Smooth muscle cell (in vitro differentiated cells): ENCODE measurements at regions not wholly inside any gene's neighbourhood (a gene's known extent, or its start where the extent isn't known, plus 50 kb on each side); places are given as distances from the start of the nearest gene placed in this dataset.
A peak's percentile ranks its signal among the peaks of the same experiment; 100 is the strongest.
"Not testable (repeated sequence)": the region's sequence is repeated elsewhere in the genome, so short reads cannot be mapped to it uniquely, and the experiment has no call there.

Source experiments
- DNase-seq: peaks from one replicate; lab custom pipeline; 2025; ENCODE audit not compliant: unreplicated experiment; lab: John Stamatoyannopoulos, UW
- H2AFZ ChIP-seq: fragments of 200-600 bp; sonication (generic); 2 replicates; pipeline ENCODE4 v1.6.0; 2016; ENCODE audit warnings: antibody characterized with exemption, low read depth, mild to moderate bottlenecking
- H3F3A ChIP-seq: fragments of 200-600 bp; sonication (generic); 2 replicates; pipeline ENCODE4 v1.6.0; 2017; ENCODE audit warnings: antibody characterized with exemption, low read depth
- H3K27ac ChIP-seq: fragments of 200-600 bp; sonication (generic); 2 replicates; pipeline ENCODE4 v1.5.1; 2016; ENCODE audit warnings: low read depth, mild to moderate bottlenecking
- H3K27me3 ChIP-seq: fragments of 200-600 bp; sonication (generic); 2 replicates; pipeline ENCODE4 v1.6.1; 2016; ENCODE audit warnings: low read depth, mild to moderate bottlenecking
- H3K36me3 ChIP-seq: fragments of 200-600 bp; sonication (generic); 2 replicates; pipeline ENCODE4 v1.5.1; 2016; ENCODE audit warnings: low read depth
- H3K4me1 ChIP-seq: fragments of 200-600 bp; sonication (generic); 2 replicates; pipeline ENCODE4 v1.5.1; 2016; ENCODE audit warnings: low read depth
- H3K4me2 ChIP-seq: fragments of 200-600 bp; sonication (generic); 2 replicates; pipeline ENCODE4 v1.6.0; 2016; ENCODE audit warnings: mild to moderate bottlenecking
- H3K4me3 ChIP-seq: fragments of 200-600 bp; sonication (generic); 2 replicates; pipeline ENCODE4 v1.5.1; 2016; ENCODE audit warnings: mild to moderate bottlenecking
- H3K79me2 ChIP-seq: fragments of 200-600 bp; sonication (generic); 2 replicates; pipeline ENCODE4 v1.6.0; 2016; ENCODE audit warnings: low read depth, mild to moderate bottlenecking
- H3K9ac ChIP-seq: fragments of 200-600 bp; sonication (generic); 2 replicates; pipeline ENCODE4 v1.6.0; 2016; ENCODE audit warnings: low read depth
- H3K9me3 ChIP-seq: fragments of 200-600 bp; sonication (generic); replicated peaks from 2 replicates; pipeline ENCODE4 v1.5.1; 2016; ENCODE audit warnings: low read depth
- H4K20me1 ChIP-seq: fragments of 200-600 bp; sonication (generic); 2 replicates; pipeline ENCODE4 v1.6.0; 2016; ENCODE audit warnings: low read depth
- CTCF ChIP-seq: fragments of 200-600 bp; sonication (generic); IDR thresholded peaks from 2 replicates; pipeline ENCODE4 v1.5.1; 2017; ENCODE audit warnings: borderline replicate concordance, mild to moderate bottlenecking, antibody characterized with exemption; ENCODE audit not compliant: insufficient read depth, poor library complexity, severe bottlenecking
- WGBS: methylation state at CpG from one replicate; pipeline ENCODE4 v1.1.7; 2016; ENCODE audit warnings: low lambda C conversion rate; 5-methylcytosine and 5-hydroxymethylcytosine counted together

DNA sequence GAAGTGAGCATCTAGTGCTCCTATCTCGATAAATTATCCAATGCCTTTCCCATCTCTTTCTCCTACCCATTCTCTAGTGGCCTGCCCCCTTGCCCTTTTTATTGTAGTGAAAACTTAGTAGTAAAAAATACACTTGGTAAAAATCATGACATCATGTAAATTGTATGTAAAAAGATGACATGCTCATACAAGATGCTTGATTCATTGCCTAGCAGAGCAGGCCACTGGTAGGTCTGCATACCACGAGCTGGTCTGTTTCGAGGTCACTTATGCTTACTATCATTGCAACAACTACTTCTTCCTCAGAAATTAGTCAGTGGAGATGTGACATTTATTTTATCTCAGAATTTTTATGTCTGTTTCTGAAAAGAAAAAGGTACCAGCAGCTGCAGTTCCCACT lies 177.3 kb downstream of the C9orf152 start:
- H3F3A ChIP-seq = peaks cover 12% of the 10 kb centered on the region
- no peaks in the 10 kb centered on the region for H3K79me2 ChIP-seq
- H3K4me1 ChIP-seq = peaks cover 35% of the 10 kb centered on the region
- no peak for DNase-seq
- H3K4me3 ChIP-seq = no peak overlapping the region
- H3K9ac ChIP-seq = peak overlapping the region; percentile 30
- no peaks in the 10 kb centered on the region for H4K20me1 ChIP-seq
- no peaks in the 10 kb centered on the region for H3K9me3 ChIP-seq
- WGBS = 39% methylated on average over 3 of the region's 3 CpGs
- H3K27ac ChIP-seq = peak overlapping the region; percentile 88
- no peaks in the 10 kb centered on the region for H3K27me3 ChIP-seq
- H3K4me2 ChIP-seq = peak overlapping the region; percentile 34
- H3K36me3 ChIP-seq = no peaks in the 10 kb centered on the region
- no peak for TF ChIP-seq CTCF
- H2AFZ ChIP-seq = no peak overlapping the region

- no peaks in the 10 kb centered on the region for H3K9me3 ChIP-seq
- H3K9ac ChIP-seq = peak overlapping the region; percentile 20
- no peak overlapping the region for H2AFZ ChIP-seq
- no peaks in the 10 kb centered on the region for H3K36me3 ChIP-seq
- H3K79me2 ChIP-seq = no peaks in the 10 kb centered on the region
- H3K4me3 ChIP-seq = no peak overlapping the region
- 31% methylated on average over 3 of the region's 3 CpGs for whole genome bisulfite sequencing
- H4K20me1 ChIP-seq = no peaks in the 10 kb centered on the region
- peaks cover 35% of the 10 kb centered on the region for H3K4me1 ChIP-seq
- no peak for DNase-seq
- H3K4me2 ChIP-seq = peak overlapping the region; percentile 43
- no peaks in the 10 kb centered on the region for H3K27me3 ChIP-seq
- H3F3A ChIP-seq = peaks cover 12% of the 10 kb centered on the region
- no peak for TF ChIP-seq CTCF
- peak overlapping the region; percentile 88 for H3K27ac ChIP-seq
Observed at GRCh38 chr9:110031511-110032173, 176.3 kb downstream of the C9orf152 start.

GRCh38 chr9:110032532-110032931 lies 175.4 kb downstream of the C9orf152 start:
- H4K20me1 ChIP-seq, H3K79me2 ChIP-seq, H3K4me2 ChIP-seq, H3K4me3 ChIP-seq, H3K36me3 ChIP-seq, H3K27ac ChIP-seq, H2AFZ ChIP-seq, DNase-seq, H3K27me3 ChIP-seq, H3K9ac ChIP-seq, H3K9me3 ChIP-seq: not testable (repeated sequence)
- 98% methylated on average over 7 of the region's 7 CpGs for WGBS
- H3F3A ChIP-seq = peaks cover 12% of the 10 kb centered on the region
- peaks cover 27% of the 10 kb centered on the region for H3K4me1 ChIP-seq

- Histone ChIP-seq H3K27me3 (no peaks in the 10 kb centered on the region), H3K4me3 (no peak overlapping the region), H3K9ac (no peak overlapping the region), H3K9me3 (no peaks in the 10 kb centered on the region), H2AFZ (no peak overlapping the region), H3K79me2 (no peaks in the 10 kb centered on the region), H3K4me2 (no peak overlapping the region), H3K27ac (no peak overlapping the region), H4K20me1 (no peaks in the 10 kb centered on the region), H3K4me1 (peaks cover 15% of the 10 kb centered on the region), H3F3A (peaks cover 12% of the 10 kb centered on the region), H3K36me3 (no peaks in the 10 kb centered on the region)
- 72% methylated on average over 2 of the region's 2 CpGs for WGBS
- no peak for DNase-seq
- no peak for TF ChIP-seq CTCF
Observed at GRCh38 chr9:110033869-110034268, 174.1 kb downstream of the C9orf152 start.
